Fibroblast of lung (primary cell): ENCODE measurements at regions not wholly inside any gene's neighbourhood (a gene's known extent, or its start where the extent isn't known, plus 50 kb on each side); places are given as distances from the start of the nearest gene placed in this dataset.

Experiments used
- DNase-seq, 2 donors: peaks; one replicate each; pipeline versions ENCODE4 v3.0.0 to v3.0.0-alpha.2; 2010; ENCODE audit warnings: low read depth in 2 of 2
- H2AFZ ChIP-seq: 2 replicates; pipeline ENCODE4 v1.5.1; 2012; ENCODE audit warnings: low read length, control low read depth, inconsistent platforms
- H3K27ac ChIP-seq: 2 replicates; pipeline ENCODE4 v1.5.1; 2011; ENCODE audit warnings: low read length, control low read depth; ENCODE audit not compliant: insufficient read depth
- H3K27me3 ChIP-seq: 2 replicates; pipeline ENCODE4 v1.5.1; 2011; ENCODE audit warnings: mild to moderate bottlenecking, low read length; ENCODE audit not compliant: control insufficient read depth, insufficient read depth
- H3K36me3 ChIP-seq: 2 replicates; pipeline ENCODE4 v1.5.1; 2011; ENCODE audit warnings: low read length; ENCODE audit not compliant: control insufficient read depth, insufficient read depth
- H3K4me1 ChIP-seq: 2 replicates; pipeline ENCODE4 v1.5.1; 2011; ENCODE audit warnings: low read length; ENCODE audit not compliant: control insufficient read depth, insufficient read depth; ENCODE audit errors: extremely low read depth
- H3K4me2 ChIP-seq: 2 replicates; pipeline ENCODE4 v1.5.1; 2011; ENCODE audit warnings: low read length, control low read depth; ENCODE audit not compliant: insufficient read depth; ENCODE audit errors: extremely low read depth
- H3K4me3 ChIP-seq, 4 experiments: fragments of 200-600 bp in 1 of 4; sonication (generic) in 1 of 4; replicated peaks in 1 of 4; 2 replicates each; pipeline ENCODE4 v1.5.1; 2011 to 2016; ENCODE audit warnings: low read length in 4 of 4, low read depth in 3 of 4, mild to moderate bottlenecking in 3 of 4, control low read depth in 2 of 4, inconsistent platforms in 1 of 4, mixed read lengths in 1 of 4; ENCODE audit not compliant: insufficient read depth in 1 of 4; ENCODE audit errors: control extremely low read depth in 1 of 4
- H3K79me2 ChIP-seq: 2 replicates; pipeline ENCODE4 v1.5.1; 2012; ENCODE audit warnings: mild to moderate bottlenecking, low read length, inconsistent platforms; ENCODE audit not compliant: control insufficient read depth, insufficient read depth
- H3K9ac ChIP-seq: 2 replicates; pipeline ENCODE4 v1.5.1; 2011; ENCODE audit warnings: mild to moderate bottlenecking, low read length, control low read depth; ENCODE audit not compliant: insufficient read depth
- H3K9me3 ChIP-seq: 2 replicates; pipeline ENCODE4 v1.5.1; 2012; ENCODE audit warnings: low read depth, low read length; ENCODE audit not compliant: control insufficient read depth, insufficient read depth
- H4K20me1 ChIP-seq: 2 replicates; pipeline ENCODE4 v1.5.1; 2011; ENCODE audit warnings: low read length; ENCODE audit not compliant: control insufficient read depth, insufficient read depth; ENCODE audit errors: extremely low read depth
- EZH2 ChIP-seq: IDR thresholded peaks from 2 replicates; pipeline ENCODE4 v1.5.1; 2012; ENCODE audit warnings: low read length, control low read depth, mild to moderate bottlenecking; ENCODE audit errors: missing control alignments
- TF ChIP-seq, protein P1 (sequence below), 2 donors: IDR thresholded peaks in 1 of 2; conservative IDR thresholded peaks in 1 of 2; 1 replicate in 1 of 2; 2 replicates in 1 of 2; pipeline ENCODE4 v1.5.1; 2011 to 2012; ENCODE audit warnings: low read length in 2 of 2, control low read depth in 1 of 2, inconsistent platforms in 1 of 2, low read depth in 1 of 2, mild to moderate bottlenecking in 1 of 2

DNA sequence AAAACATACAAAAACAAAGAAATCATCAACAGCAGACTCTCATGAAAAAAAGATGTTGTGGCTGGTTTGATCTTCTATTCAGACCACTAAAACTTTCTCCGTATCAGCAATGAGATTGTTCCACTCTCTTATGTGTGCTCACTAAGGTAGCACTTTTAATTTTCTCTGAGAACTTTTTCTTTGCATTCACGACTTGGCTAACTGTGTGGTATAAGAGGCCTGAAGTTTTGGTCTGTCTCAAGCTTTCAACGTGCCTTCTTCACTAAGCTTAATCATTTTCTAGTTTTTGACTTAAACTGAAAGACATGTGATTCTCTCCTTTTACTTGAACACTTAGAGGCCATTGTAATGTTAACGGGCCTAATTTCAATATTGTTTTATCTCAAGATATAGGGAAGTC lies 1231.6 kb downstream of the SORCS3 start:
- no peak for TF ChIP-seq EZH2
- TF ChIP-seq, protein P1, sequence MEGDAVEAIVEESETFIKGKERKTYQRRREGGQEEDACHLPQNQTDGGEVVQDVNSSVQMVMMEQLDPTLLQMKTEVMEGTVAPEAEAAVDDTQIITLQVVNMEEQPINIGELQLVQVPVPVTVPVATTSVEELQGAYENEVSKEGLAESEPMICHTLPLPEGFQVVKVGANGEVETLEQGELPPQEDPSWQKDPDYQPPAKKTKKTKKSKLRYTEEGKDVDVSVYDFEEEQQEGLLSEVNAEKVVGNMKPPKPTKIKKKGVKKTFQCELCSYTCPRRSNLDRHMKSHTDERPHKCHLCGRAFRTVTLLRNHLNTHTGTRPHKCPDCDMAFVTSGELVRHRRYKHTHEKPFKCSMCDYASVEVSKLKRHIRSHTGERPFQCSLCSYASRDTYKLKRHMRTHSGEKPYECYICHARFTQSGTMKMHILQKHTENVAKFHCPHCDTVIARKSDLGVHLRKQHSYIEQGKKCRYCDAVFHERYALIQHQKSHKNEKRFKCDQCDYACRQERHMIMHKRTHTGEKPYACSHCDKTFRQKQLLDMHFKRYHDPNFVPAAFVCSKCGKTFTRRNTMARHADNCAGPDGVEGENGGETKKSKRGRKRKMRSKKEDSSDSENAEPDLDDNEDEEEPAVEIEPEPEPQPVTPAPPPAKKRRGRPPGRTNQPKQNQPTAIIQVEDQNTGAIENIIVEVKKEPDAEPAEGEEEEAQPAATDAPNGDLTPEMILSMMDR (conservative IDR thresholded peaks at IDR 0.05 in 1 of 2, IDR thresholded peaks at IDR 0.05 in 1 of 2; ENCODE audit: low read depth in 1 of 2, low read length in 2 of 2), result no peak
- DNase-seq, result no peak

DNA sequence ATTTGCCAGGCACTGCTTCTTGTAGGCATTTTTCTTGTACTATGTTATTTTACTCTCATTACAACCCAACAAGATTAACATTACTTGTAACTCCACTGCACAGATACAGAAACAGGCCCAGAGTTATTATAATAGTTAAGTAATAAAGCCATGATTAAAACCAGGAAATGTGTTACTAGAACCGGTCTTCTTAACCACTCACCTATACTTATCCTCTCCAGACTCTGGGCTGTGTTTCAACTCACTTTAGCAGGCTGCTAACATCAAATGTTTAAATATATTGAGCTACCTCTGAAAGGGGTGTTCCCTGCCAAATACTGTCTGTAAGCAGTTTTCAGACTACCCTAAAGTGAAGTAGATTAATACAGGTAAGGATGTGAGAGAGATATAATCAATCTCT lies 1227.8 kb downstream of the SORCS3 start:
- no peaks in the 10 kb centered on the region for H3K4me1 ChIP-seq
- DNase-seq, result no peak
- no peaks in the 10 kb centered on the region for H3K27me3 ChIP-seq
- H3K4me2 ChIP-seq, result no peak overlapping the region
- H3K4me3 ChIP-seq, result no peak overlapping the region
- no peak overlapping the region for H3K27ac ChIP-seq
- H3K9ac ChIP-seq, result no peak overlapping the region
- no peak overlapping the region for H2AFZ ChIP-seq
- no peaks in the 10 kb centered on the region for H3K79me2 ChIP-seq
- no peaks in the 10 kb centered on the region for H4K20me1 ChIP-seq
- H3K36me3 ChIP-seq, result no peaks in the 10 kb centered on the region
- TF ChIP-seq, protein P1 (conservative IDR thresholded peaks at IDR 0.05 in 1 of 2, IDR thresholded peaks at IDR 0.05 in 1 of 2; ENCODE audit: low read depth in 1 of 2, low read length in 2 of 2), result no peak
- TF ChIP-seq EZH2, result no peak
- H3K9me3 ChIP-seq, result no peaks in the 10 kb centered on the region

More for the DNA sequence above, 1231.6 kb downstream of the SORCS3 start:
- Histone ChIP-seq H3K4me3 (no peak overlapping the region), H4K20me1 (no peaks in the 10 kb centered on the region), H3K27ac (no peak overlapping the region), H2AFZ (no peak overlapping the region), H3K9me3 (no peaks in the 10 kb centered on the region), H3K9ac (no peak overlapping the region), H3K36me3 (no peaks in the 10 kb centered on the region), H3K4me1 (no peaks in the 10 kb centered on the region), H3K4me2 (no peak overlapping the region), H3K79me2 (no peaks in the 10 kb centered on the region), H3K27me3 (no peaks in the 10 kb centered on the region)

DNA sequence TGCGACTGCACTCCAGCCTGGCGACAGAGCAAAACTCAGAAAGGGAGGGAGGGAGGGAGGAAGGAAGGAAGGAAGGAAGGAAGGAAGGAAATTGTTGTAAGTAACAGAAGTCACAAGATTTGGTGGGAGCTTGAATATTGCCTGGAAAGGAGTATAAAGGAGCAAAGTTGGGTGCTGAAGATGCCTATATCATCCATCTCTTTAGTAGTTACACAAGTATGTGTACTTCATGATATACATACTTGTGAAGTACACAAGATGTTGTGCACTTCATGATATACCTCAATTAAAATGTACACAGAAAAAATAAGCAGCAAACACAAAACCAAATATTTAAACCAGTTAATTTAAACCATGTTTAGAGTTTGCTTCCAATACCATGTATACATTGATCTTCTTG lies 1223.8 kb downstream of the SORCS3 start:
- Histone ChIP-seq H3K4me2 (no peak overlapping the region), H4K20me1 (no peaks in the 10 kb centered on the region), H3K79me2 (no peaks in the 10 kb centered on the region), H3K4me1 (no peaks in the 10 kb centered on the region), H3K36me3 (no peaks in the 10 kb centered on the region), H3K27ac (no peak overlapping the region), H3K4me3 (no peak overlapping the region), H3K27me3 (no peaks in the 10 kb centered on the region), H3K9ac (no peak overlapping the region), H3K9me3 (no peaks in the 10 kb centered on the region), H2AFZ (no peak overlapping the region)
- DNase-seq, result no peak
- TF ChIP-seq EZH2, result no peak
- TF ChIP-seq, protein P1 (conservative IDR thresholded peaks at IDR 0.05 in 1 of 2, IDR thresholded peaks at IDR 0.05 in 1 of 2; ENCODE audit: low read depth in 1 of 2, low read length in 2 of 2), result no peak
